ENCODE measurements at regions not wholly inside any gene's neighbourhood (a gene's known extent, or its start where the extent isn't known, plus 50 kb on each side); places are given as distances from the start of the nearest gene placed in this dataset.

GRCh38 chr7:153475239-153475638, 577.0 kb upstream of the DPP6 start:
- no peak for DNase-seq

- no peak for DNase-seq
Measured at GRCh38 chr7:153476166-153476565, 576.0 kb upstream of the DPP6 start.

GRCh38 chr7:153496257-153496656, 555.9 kb upstream of the DPP6 start:
- no peak for DNase-seq

- no peak for DNase-seq
Measured at GRCh38 chr7:153503093-153503492, 549.1 kb upstream of the DPP6 start.

- no peak for DNase-seq
Measured at GRCh38 chr7:153504288-153505075, 547.7 kb upstream of the DPP6 start.

GRCh38 chr7:153507885-153508284, 544.3 kb upstream of the DPP6 start:
- no peak for DNase-seq

GRCh38 chr7:153509768-153510167, 542.4 kb upstream of the DPP6 start:
- no peak for DNase-seq

- DNase-seq = no peak
Measured at GRCh38 chr7:153510674-153511073, 541.5 kb upstream of the DPP6 start.

GRCh38 chr7:153514032-153514431, 538.2 kb upstream of the DPP6 start:
- DNase-seq = no peak

- DNase-seq = no peak
Measured at GRCh38 chr7:153515359-153515758, 536.8 kb upstream of the DPP6 start.

GRCh38 chr7:153518201-153518984, 533.8 kb upstream of the DPP6 start:
- no peak for DNase-seq

- no peak for DNase-seq
Measured at GRCh38 chr7:153521370-153521769, 530.8 kb upstream of the DPP6 start.

GRCh38 chr7:153522261-153522660, 529.9 kb upstream of the DPP6 start:
- DNase-seq = no peak

- no peak for DNase-seq
Measured at GRCh38 chr7:153523320-153524015, 528.7 kb upstream of the DPP6 start.

GRCh38 chr7:153524070-153524601, 528.1 kb upstream of the DPP6 start:
- DNase-seq = no peak

GRCh38 chr7:153529100-153529499, 523.1 kb upstream of the DPP6 start:
- no peak for DNase-seq

GRCh38 chr7:153529651-153530165, 522.5 kb upstream of the DPP6 start:
- DNase-seq = no peak

- no peak for DNase-seq
Measured at GRCh38 chr7:153530441-153530840, 521.8 kb upstream of the DPP6 start.

GRCh38 chr7:153532326-153532725, 519.9 kb upstream of the DPP6 start:
- DNase-seq = no peak

- no peak for DNase-seq
Measured at GRCh38 chr7:153537271-153537670, 514.9 kb upstream of the DPP6 start.

- no peak for DNase-seq
Measured at GRCh38 chr7:153541903-153542302, 510.3 kb upstream of the DPP6 start.

- DNase-seq = no peak
Measured at GRCh38 chr7:153543232-153543631, 509.0 kb upstream of the DPP6 start.

GRCh38 chr7:153550173-153550572, 502.0 kb upstream of the DPP6 start:
- no peak for DNase-seq

Data from DMS153 (cell line).